Mucosa of descending colon (tissue), 3 donors: ENCODE measurements at regions not wholly inside any gene's neighbourhood (a gene's known extent, or its start where the extent isn't known, plus 50 kb on each side); places are given as distances from the start of the nearest gene placed in this dataset.

Experiments
- ATAC-seq: fragments of 200-7000 bp; cut with Tn5 transposase; one replicate; pipeline ENCODE4 v1.9.1; 2020; ENCODE audit warnings: mild to moderate bottlenecking, moderate library complexity
- DNase-seq, 3 donors: peaks; one replicate each; pipeline ENCODE4 v3.0.0-alpha.2; 2020
- H3K36me3 ChIP-seq: fragments of 200-600 bp; one replicate; pipeline ENCODE4 v1.8.0; 2021; ENCODE audit warnings: low read depth, mild to moderate bottlenecking
- H3K4me1 ChIP-seq: fragments of 200-600 bp; one replicate; pipeline ENCODE4 v1.8.0; 2021; ENCODE audit warnings: low read depth, mild to moderate bottlenecking
- H3K4me3 ChIP-seq: fragments of 200-600 bp; one replicate; pipeline ENCODE4 v1.8.0; 2021; ENCODE audit warnings: mild to moderate bottlenecking
- H3K9me3 ChIP-seq: fragments of 200-600 bp; one replicate; pipeline ENCODE4 v1.8.0; 2021; ENCODE audit warnings: mild to moderate bottlenecking
- CTCF ChIP-seq: fragments of 200-600 bp; IDR thresholded peaks from one replicate; pipeline ENCODE4 v1.8.0; 2022; ENCODE audit warnings: antibody characterized with exemption, mild to moderate bottlenecking
- intact Hi-C, 2 donors: fragments of 100-400 bp; cut with DNase I in 1 of 2; cut with micrococcal nuclease in 1 of 2; formaldehyde crosslinking; loops; one replicate each; pipeline versions ENCODE4 v1.11.0 to v1.11.1; 2022; cut with DNase I, micrococcal nuclease
- donor health status: DM: no; HTN: no; CAD: no; lungs with moderate emphysema.
- donor health status: DM: no; HTN: no; CAD: no.
- donor health status: DM: no; HTN: yes; CAD: no.

GRCh38 chr12:4858386-4858785 lies 51.3 kb upstream of the KCNA1 start:
- Histone ChIP-seq H3K9me3 (no peaks in the 10 kb centered on the region), H3K4me3 (no peak overlapping the region), H3K36me3 (no peaks in the 10 kb centered on the region), H3K4me1 (peaks cover 6% of the 10 kb centered on the region)
- intact Hi-C loops = loop anchor here in 1 of 2 donors (5.0 kb wide), 1 partner anchor 144 kb away; no protein-coding TSS in a partner anchor
- peak; percentile 39 for ATAC-seq
- no peak for TF ChIP-seq CTCF
- peak in 2 of 3 donors; percentile 21 to 31 for DNase-seq

- no peaks in the 10 kb centered on the region for H3K9me3 ChIP-seq
- peaks cover 6% of the 10 kb centered on the region for H3K4me1 ChIP-seq
- DNase-seq (no peak), ATAC-seq (no peak)
- no peaks in the 10 kb centered on the region for H3K36me3 ChIP-seq
- no peak overlapping the region for H3K4me3 ChIP-seq
- intact Hi-C loops = loop anchor here in 1 of 2 donors (5.0 kb wide), 1 partner anchor 143 kb away; no protein-coding TSS in a partner anchor
- no peak for TF ChIP-seq CTCF
These were observed 50.1 kb upstream of the KCNA1 start for GRCh38 chr12:4859478-4860210.
